Kidney capillary endothelial cell (primary cell): ENCODE measurements at regions not wholly inside any gene's neighbourhood (a gene's known extent, or its start where the extent isn't known, plus 50 kb on each side); places are given as distances from the start of the nearest gene placed in this dataset.
"Not testable (repeated sequence)": the region's sequence is repeated elsewhere in the genome, so short reads cannot be mapped to it uniquely, and the experiment has no call there.

Source experiments
- DNase-seq: peaks from one replicate; pipeline ENCODE4 v3.0.0-alpha.2; 2018; ENCODE audit warnings: low spot score

DNA sequence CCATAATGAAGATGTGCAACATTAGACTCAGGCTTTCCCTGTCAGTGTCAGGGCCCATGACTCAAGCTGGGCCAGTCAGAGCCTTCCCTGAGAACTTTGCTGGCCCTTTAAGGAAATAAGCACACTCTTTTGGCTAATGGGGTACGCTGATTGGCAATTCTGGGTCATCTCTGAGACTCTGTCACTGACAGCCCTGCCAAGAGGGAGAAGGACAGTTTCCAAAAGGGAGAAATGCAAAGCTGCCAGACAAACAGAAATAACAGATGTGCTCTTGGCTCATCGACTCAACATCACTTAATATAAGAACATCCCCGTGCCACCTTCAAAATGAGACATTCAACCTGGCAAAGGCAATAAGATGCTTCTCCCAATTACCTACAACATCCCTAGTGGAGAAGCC, 491.9 kb upstream of the PROK2 start:
- no peak for DNase-seq

GRCh38 chr3:72275331-72275751, 490.4 kb upstream of the PROK2 start:
- no peak for DNase-seq

DNA sequence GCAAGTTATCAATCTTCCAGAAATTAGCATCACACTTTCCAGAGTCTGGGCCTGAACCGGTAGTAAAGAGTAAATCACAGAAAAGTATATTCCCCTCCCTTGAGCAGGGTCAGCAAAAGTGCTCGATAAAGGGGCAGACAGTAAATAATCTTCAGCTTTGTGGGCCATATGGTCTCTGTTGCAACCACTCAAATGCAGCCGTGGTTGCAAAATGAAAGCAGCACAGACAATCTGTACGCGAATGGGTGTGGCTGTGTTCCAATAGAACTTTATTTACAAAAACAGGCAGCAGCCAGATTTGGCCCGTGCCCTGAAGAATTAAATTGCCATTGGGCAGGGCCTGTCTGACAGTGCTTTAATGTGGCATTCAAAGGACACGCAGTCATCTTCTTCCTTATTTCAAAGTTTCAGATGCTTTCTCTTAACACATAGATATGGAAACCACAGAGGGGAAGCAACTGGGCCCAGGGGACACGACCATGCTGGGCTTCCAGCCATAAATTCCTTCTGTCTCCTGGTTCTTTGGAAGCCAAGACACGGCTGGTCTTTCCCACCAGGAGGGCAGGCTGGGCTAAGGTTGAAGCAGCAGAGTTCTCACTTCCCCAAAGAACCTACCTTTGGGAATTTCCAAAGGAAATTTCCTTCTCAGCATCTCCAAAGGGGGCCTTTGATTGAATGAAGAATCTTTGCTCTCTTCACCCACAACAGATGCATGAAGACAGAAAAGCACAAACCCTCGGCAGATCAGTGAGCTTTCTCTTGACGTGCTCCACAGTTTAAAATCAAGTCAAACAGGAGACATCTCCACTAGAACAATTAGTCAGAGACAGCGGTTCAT, 489.8 kb upstream of the PROK2 start:
- DNase-seq: no peak

- DNase-seq: no peak
These were observed 488.7 kb upstream of the PROK2 start for GRCh38 chr3:72273615-72274014.

- DNase-seq: no peak
These were observed 487.4 kb upstream of the PROK2 start for GRCh38 chr3:72272356-72272755.

DNA sequence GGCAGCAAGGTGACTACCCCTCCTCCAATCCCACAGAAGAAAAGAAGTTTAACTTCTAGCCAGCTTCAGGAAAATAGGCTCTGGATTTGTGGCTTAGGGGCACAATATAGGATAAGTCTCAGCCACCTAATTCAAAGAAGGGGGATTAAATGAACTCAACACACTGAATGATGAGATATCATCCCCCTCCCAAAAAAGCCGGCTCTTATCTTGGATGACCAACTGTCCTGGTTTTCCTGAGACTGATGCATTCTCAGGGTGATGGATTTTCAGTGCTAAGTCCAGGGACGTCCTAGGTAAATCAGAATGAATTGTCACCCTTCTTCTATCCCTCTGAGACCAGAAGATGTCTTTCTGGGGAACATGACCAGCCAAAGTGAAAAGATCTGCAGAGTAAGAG, 487.0 kb upstream of the PROK2 start:
- DNase-seq: no peak

DNA sequence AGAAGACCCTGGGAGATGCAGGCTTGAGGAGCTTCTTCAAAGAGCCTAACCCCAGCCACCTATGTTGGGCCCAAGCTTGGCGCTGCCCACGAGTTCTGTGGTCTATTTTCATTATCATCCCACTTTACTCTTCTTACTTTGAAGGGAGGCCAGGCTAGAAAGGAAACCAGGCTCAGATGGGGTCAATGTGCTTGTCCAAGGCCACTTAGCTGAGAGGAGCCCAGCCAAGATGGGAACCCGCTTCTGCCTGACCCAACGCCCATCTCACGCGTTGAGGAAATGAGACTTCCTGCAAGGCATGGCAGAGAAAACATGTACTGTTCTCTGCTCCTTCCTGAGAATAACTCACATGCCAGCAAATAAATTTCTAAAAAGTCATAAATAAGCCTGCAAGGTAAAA, 486.3 kb upstream of the PROK2 start:
- DNase-seq: peak; percentile 27

DNA sequence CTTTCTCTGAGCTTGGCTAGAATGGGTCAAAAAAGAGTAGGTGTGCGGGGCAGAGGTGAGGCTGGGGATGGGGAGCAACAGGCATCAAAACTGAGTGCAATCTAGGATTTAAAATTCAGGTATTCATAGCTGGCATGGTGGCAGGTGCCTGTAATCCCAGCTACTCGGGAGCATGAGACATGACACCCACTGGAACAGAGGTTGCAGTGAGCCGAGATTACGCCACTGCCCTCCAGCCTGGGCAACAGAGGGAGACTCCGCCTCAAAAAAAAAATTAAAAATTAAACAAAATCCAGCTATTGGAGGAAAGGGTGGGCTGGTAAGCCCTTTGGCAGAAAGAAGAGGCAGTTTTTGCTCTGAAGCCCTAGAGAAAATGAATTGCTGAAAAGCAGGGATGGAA, 485.8 kb upstream of the PROK2 start:
- DNase-seq: no peak

DNA sequence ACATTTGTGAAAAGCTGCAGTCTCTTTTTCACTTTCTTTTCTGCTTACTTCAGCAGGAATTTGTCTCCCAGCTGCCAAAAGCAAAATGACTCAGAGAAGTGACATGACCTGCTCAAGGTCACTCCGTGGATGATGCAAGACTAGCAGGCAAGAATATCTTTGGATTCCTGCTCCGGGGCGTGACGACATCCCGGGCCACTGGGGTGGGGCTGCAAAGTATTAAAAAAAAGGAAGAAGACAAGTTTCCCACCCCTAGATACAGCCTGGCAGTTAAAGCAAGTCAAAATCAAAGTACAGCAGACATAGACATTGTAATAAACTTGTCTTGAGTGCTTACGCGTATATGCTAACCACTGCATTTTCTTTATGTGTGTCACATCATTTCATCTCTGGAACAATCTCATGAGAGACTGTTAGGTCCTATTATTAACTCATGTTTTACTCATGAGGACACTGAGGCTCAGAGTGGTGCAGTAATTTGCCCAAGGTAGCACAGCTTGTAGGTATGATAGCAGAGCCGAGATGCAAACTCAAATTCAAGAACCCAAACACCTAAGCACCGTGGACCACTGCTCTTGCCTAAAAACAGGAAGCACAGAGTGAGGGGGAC, 485.2 kb upstream of the PROK2 start:
- peak; percentile 87 for DNase-seq

GRCh38 chr3:72269475-72269874, 484.5 kb upstream of the PROK2 start:
- no peak for DNase-seq

GRCh38 chr3:72266921-72267524, 482.1 kb upstream of the PROK2 start:
- DNase-seq: not testable (repeated sequence)

- DNase-seq: no peak
These were observed 481.0 kb upstream of the PROK2 start for GRCh38 chr3:72266016-72266370.

DNA sequence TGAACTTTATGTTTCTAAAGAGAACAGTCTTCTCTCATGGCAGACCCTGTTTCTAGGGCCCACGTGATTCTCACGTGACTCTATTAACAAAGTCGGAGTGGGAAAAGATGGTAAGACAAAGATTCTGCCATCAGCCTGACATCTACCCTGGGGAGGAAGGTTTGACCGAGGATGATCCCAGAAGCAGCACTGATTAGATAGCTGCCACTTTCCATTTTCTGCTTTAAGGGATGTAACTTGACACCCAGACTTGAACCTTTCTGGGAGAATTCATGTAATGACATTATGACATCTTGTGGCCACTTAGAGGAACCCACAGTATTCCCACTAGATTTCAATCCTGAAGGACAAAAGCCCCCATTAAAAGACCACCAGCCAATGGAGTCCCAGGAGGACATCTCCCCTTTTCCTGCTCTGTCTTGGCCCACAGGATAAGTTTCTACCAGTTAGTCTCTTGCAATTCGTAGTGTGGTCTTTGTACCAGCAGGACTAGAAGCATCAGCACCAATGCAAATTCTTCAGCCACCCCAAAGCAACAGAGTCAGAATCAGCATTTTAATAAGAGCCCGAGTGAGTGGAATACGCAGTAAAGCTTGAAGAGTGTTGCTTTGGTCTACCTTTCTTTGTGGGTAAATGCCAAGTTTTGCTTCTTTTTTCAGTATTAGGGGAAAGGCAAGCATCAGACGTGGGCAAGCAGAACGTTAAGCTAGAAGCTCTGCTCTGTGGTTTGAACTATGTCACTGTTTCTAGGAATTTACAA, 480.5 kb upstream of the PROK2 start:
- DNase-seq: no peak

- DNase-seq: no peak
These were observed 478.5 kb upstream of the PROK2 start for GRCh38 chr3:72263223-72263990.

DNA sequence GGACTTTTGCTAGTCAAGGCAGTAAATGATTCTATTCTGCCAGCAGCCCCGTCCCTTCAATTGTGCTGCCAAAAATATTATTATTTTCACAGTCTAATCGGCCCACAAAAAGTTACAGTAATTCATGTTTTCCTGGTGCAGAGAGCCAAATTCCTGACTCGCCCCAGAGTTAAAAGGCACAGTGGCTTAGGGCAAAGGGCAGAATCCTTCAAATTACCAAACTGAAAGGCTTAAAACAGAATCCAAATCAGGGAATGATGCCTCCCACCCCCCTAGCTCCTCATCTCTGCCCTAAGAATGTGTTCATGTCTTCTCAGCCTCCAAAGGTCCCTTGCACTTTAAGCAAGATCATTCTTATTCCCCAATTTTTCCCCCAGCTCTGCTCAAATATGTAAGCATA, 477.8 kb upstream of the PROK2 start:
- no peak for DNase-seq

GRCh38 chr3:72261566-72262564, 476.9 kb upstream of the PROK2 start:
- no peak for DNase-seq

- DNase-seq: no peak
These were observed 475.6 kb upstream of the PROK2 start for GRCh38 chr3:72260588-72260910.

GRCh38 chr3:72259755-72260587, 475.0 kb upstream of the PROK2 start:
- no peak for DNase-seq

DNA sequence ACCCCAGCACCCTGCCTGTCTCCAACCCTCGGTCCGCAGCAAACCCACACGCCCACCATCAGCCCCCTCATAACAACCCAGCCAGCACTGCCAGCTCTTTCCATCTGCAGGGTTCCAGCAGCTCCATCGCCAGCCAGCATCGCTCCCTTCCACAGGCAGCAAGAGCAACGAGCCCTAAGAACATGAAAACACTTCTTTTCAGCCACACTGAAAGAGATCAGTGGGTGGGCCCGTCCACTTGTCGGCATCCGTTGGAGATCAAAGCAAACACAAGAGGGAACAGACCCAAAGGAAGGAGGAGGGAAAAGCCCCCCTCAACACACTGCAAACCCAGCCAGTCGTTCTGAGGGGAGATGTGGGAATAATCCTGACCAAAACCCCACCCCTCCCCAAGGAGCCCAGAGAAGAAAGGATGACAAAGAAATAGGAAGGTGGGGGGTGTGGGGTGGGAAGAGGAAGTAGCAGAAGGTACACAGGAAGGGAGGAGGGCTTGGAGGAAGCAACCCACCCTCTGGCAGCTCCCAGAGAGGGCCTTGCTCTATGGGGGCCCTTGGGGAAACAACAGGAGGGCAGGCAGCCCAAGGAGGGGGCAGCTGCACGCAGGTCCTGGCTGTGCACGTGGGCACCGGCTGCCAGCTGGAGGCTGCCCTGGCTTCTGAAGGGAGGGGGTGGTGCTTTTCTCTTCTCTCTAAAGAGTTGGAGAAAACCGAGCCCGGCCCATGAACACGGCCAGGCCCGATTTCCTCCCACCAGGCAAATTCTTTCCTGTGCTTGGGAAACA, 473.6 kb upstream of the PROK2 start:
- no peak for DNase-seq
